A549 (cell line): ENCODE measurements at regions not wholly inside any gene's neighbourhood (a gene's known extent, or its start where the extent isn't known, plus 50 kb on each side); places are given as distances from the start of the nearest gene placed in this dataset.

Experiments
- ATAC-seq, 2 experiments: fragments of 200-7000 bp in 1 of 2; fragments of >200 bp in 1 of 2; cut with Nextera tagmentation in 1 of 2; cut with Tn5 transposase in 1 of 2; 3 replicates each; pipeline versions ENCODE4 v1.8.0 to v1.9.1; 2018 to 2020; ENCODE audit warnings: mild to moderate bottlenecking in 1 of 2, moderate library complexity in 1 of 2
- CTCF ChIA-PET: fragments of 300-600 bp; sonication (Branson Sonifier 250); formaldehyde crosslinking; extraction: SDS; loops from one replicate; lab custom pipeline; 2021; ENCODE audit warnings: antibody characterized with exemption, inconsistent platforms; lab: Yijun Ruan, JAX
- POLR2A ChIA-PET: fragments of 350-600 bp; formaldehyde crosslinking; extraction: SDS; loops from one replicate; lab custom pipeline; 2021; ENCODE audit warnings: antibody characterized with exemption, inconsistent platforms; lab: Yijun Ruan, JAX
- DNase-seq, 2 experiments: peaks; one replicate each; pipeline versions ENCODE4 v3.0.0 to v3.0.0-alpha.2; 2011 to 2016; ENCODE audit warnings: low read depth in 1 of 2, low spot score in 1 of 2
- FAIRE-seq: peaks from 2 replicates; lab custom pipeline; 2011; peaks lifted over from hg19 to GRCh38; lab: Jason Lieb, UNC
- H3K27ac ChIP-seq, 2 experiments: fragments of >200 bp; sonication (Bioruptor Twin); formaldehyde crosslinking; 3 replicates each; pipeline ENCODE4 v1.5.1; 2016 to 2017
- H3K4me1 ChIP-seq: fragments of >200 bp; sonication (Bioruptor Twin); formaldehyde crosslinking; 3 replicates; pipeline ENCODE4 v1.6.1; 2016
- H3K4me2 ChIP-seq: fragments of >200 bp; sonication (Bioruptor Twin); formaldehyde crosslinking; 3 replicates; pipeline ENCODE4 v1.6.1; 2016
- H3K4me3 ChIP-seq: fragments of >200 bp; sonication (Bioruptor Twin); formaldehyde crosslinking; 3 replicates; pipeline ENCODE4 v1.5.1; 2016
- H3K9me3 ChIP-seq: fragments of >200 bp; sonication (Bioruptor Twin); formaldehyde crosslinking; 3 replicates; pipeline ENCODE4 v1.6.1; 2016
- CBX8 ChIP-seq: fragments of 200-600 bp; sonication (generic); IDR thresholded peaks from 2 replicates; pipeline ENCODE4 v1.6.1; 2016
- CEBPB ChIP-seq, 2 experiments: fragments of >200 bp in 1 of 2; sonication (Bioruptor Twin) in 1 of 2; formaldehyde crosslinking in 1 of 2; IDR thresholded peaks; 2 replicates each; pipeline ENCODE4 v1.6.1; 2012 to 2016
- CHD4 ChIP-seq: fragments of 200-600 bp; sonication (generic); IDR thresholded peaks from 2 replicates; pipeline ENCODE4 v1.6.1; 2016; ENCODE audit warnings: antibody characterized with exemption, mild to moderate bottlenecking, borderline replicate concordance
- EHMT2 ChIP-seq: fragments of 200-600 bp; sonication (generic); IDR thresholded peaks from 2 replicates; pipeline ENCODE4 v1.6.1; 2016; ENCODE audit warnings: antibody characterized with exemption, low read depth, mild to moderate bottlenecking, moderate library complexity
- ELK1 ChIP-seq: fragments of 150-350 bp; IDR thresholded peaks from 2 replicates; pipeline ENCODE4 v1.6.1; 2014; ENCODE audit warnings: low read depth, mild to moderate bottlenecking, low read length
- FOXS1 ChIP-seq: fragments of 250-450 bp; sonication (Bioruptor Pico); IDR thresholded peaks from 2 replicates; pipeline ENCODE4 v1.5.0; 2020; ENCODE audit warnings: mild to moderate bottlenecking, moderate library complexity
- GATA3 ChIP-seq: IDR thresholded peaks from 2 replicates; pipeline ENCODE4 v1.6.1; 2012; ENCODE audit warnings: borderline replicate concordance
- HES2 ChIP-seq: fragments of >200 bp; sonication (Bioruptor Twin); formaldehyde crosslinking; IDR thresholded peaks from 2 replicates; pipeline ENCODE4 v1.6.1; 2016
- HMGXB4 ChIP-seq: fragments of 250-450 bp; sonication (Bioruptor Pico); IDR thresholded peaks from 2 replicates; pipeline ENCODE4 v1.5.0; 2021; ENCODE audit warnings: mild to moderate bottlenecking, moderate library complexity, borderline replicate concordance
- HOXA7 ChIP-seq: fragments of 250-450 bp; sonication (Bioruptor Pico); IDR thresholded peaks from 2 replicates; pipeline ENCODE4 v1.5.0; 2020; ENCODE audit warnings: mild to moderate bottlenecking, moderate library complexity
- JUN ChIP-seq, 2 experiments: fragments of >200 bp; sonication (Bioruptor Twin); formaldehyde crosslinking; IDR thresholded peaks; 2 replicates in 1 of 2; 3 replicates in 1 of 2; pipeline ENCODE4 v1.6.1; 2016 to 2017
- JUNB ChIP-seq: fragments of >200 bp; sonication (Bioruptor Twin); formaldehyde crosslinking; IDR thresholded peaks from 2 replicates; pipeline ENCODE4 v1.6.1; 2016
- KDM5A ChIP-seq: fragments of 200-600 bp; sonication (generic); IDR thresholded peaks from 2 replicates; pipeline ENCODE4 v1.6.1; 2016; ENCODE audit warnings: antibody characterized with exemption, mild to moderate bottlenecking
- MAFK ChIP-seq: fragments of 450-650 bp; IDR thresholded peaks from 2 replicates; pipeline ENCODE4 v1.6.1; 2014; ENCODE audit not compliant: partially characterized antibody
- MAZ ChIP-seq: fragments of 150-350 bp; IDR thresholded peaks from 2 replicates; pipeline ENCODE4 v1.6.1; 2014; ENCODE audit warnings: antibody characterized with exemption, low read depth, low read length, borderline replicate concordance
- MYC ChIP-seq: IDR thresholded peaks from 2 replicates; pipeline ENCODE4 v1.6.1; 2012; ENCODE audit warnings: mild to moderate bottlenecking, inconsistent platforms, low read length, improper control_type of control experiment, borderline replicate concordance
- NFE2L2 ChIP-seq: fragments of 150-350 bp; conservative IDR thresholded peaks from 2 replicates; pipeline ENCODE4 v1.6.1; 2014; ENCODE audit warnings: low read length
- NPAS2 ChIP-seq: fragments of 250-450 bp; sonication (Bioruptor Pico); IDR thresholded peaks from 2 replicates; pipeline ENCODE4 v1.8.0; 2022; ENCODE audit warnings: mild to moderate bottlenecking, moderate library complexity, borderline replicate concordance
- PBX3 ChIP-seq: IDR thresholded peaks from 2 replicates; pipeline ENCODE4 v1.6.1; 2012
- PHF8 ChIP-seq: fragments of 200-600 bp; sonication (generic); IDR thresholded peaks from 2 replicates; pipeline ENCODE4 v1.6.1; 2016; ENCODE audit warnings: low read depth, mild to moderate bottlenecking, antibody characterized with exemption, moderate library complexity, borderline replicate concordance
- POLR2AphosphoS2 ChIP-seq: conservative IDR thresholded peaks from 2 replicates; pipeline ENCODE4 v1.6.1; 2012; ENCODE audit warnings: low read length, improper control_type of control experiment, inconsistent platforms
- RAD21 ChIP-seq, 2 experiments: fragments of >200 bp in 1 of 2; sonication (Bioruptor Twin) in 1 of 2; formaldehyde crosslinking in 1 of 2; IDR thresholded peaks in 1 of 2; conservative IDR thresholded peaks in 1 of 2; 2 replicates in 1 of 2; 3 replicates in 1 of 2; pipeline ENCODE4 v1.6.1; 2012 to 2018; ENCODE audit warnings: inconsistent platforms in 1 of 2
- RCOR1 ChIP-seq: fragments of 150-350 bp; IDR thresholded peaks from 2 replicates; pipeline ENCODE4 v1.6.1; 2014; ENCODE audit warnings: antibody characterized with exemption, low read length, low read depth
- RFX5 ChIP-seq: fragments of 450-650 bp; IDR thresholded peaks from 2 replicates; pipeline ENCODE4 v1.7.1; 2014; ENCODE audit warnings: antibody characterized with exemption, mild to moderate bottlenecking, moderate library complexity
- TP53 ChIP-seq: fragments of 250-450 bp; sonication (Bioruptor Pico); IDR thresholded peaks from 2 replicates; pipeline ENCODE4 v1.5.0; 2021; ENCODE audit warnings: mild to moderate bottlenecking, moderate library complexity
- USF2 ChIP-seq: fragments of 450-650 bp; IDR thresholded peaks from 2 replicates; pipeline ENCODE4 v1.6.1; 2014; ENCODE audit warnings: antibody characterized with exemption
- ZFP36 ChIP-seq: fragments of 450-650 bp; IDR thresholded peaks from 2 replicates; pipeline ENCODE4 v1.6.1; 2014; ENCODE audit warnings: borderline replicate concordance; ENCODE audit not compliant: partially characterized antibody
- ZSCAN20 ChIP-seq: fragments of 250-450 bp; sonication (Bioruptor Pico); IDR thresholded peaks from 2 replicates; pipeline ENCODE4 v1.8.0; 2022; ENCODE audit warnings: mild to moderate bottlenecking, moderate library complexity
- WGBS: methylation state at CpG from one replicate; pipeline ENCODE4 v1.1.6; 2017; ENCODE audit errors: missing lambda C conversion rate; 5-methylcytosine and 5-hydroxymethylcytosine counted together

- peak in 1 of 2 experiments; percentile 25; a peak in 3 of 5 replicates for TF ChIP-seq RAD21 (conservative IDR thresholded peaks at IDR 0.05 in 1 of 2, IDR thresholded peaks at IDR 0.05 in 1 of 2)
- TF ChIP-seq MAFK, result no peak
- no peak for TF ChIP-seq KDM5A
These were observed 94.0 kb downstream of the AQP4 start (continued) for GRCh38 chr18:26771524-26771923.

GRCh38 chr18:26768385-26768784 lies 97.1 kb downstream of the AQP4 start:
- POLR2A ChIA-PET, result no interaction called here
- 75% methylated on average over 7 of the region's 7 CpGs for WGBS
- TF ChIP-seq ZSCAN20 (CRISPR knock-in tag) (no peak), RFX5 (no peak), ZFP36 (no peak), PHF8 (no peak), JUNB (no peak), NPAS2 (CRISPR knock-in tag) (no peak), CEBPB (IDR thresholded peaks at IDR 0.05) (no peak), CHD4 (no peak)

GRCh38 chr18:26765498-26765897 lies 100.0 kb downstream of the AQP4 start:
- Histone ChIP-seq H3K9me3 (peaks cover 5% of the 10 kb centered on the region; the same call in 1 of the 3 replicates), H3K4me1 (peaks cover 20% of the 10 kb centered on the region; the same call in 2 of the 3 replicates), H3K4me2 (no peak overlapping the region), H3K4me3 (no peak overlapping the region), H3K27ac (no peak overlapping the region; a peak in 1 of 6 replicates)
- ChIA-PET CTCF (no interaction called here), POLR2A (no interaction called here)
- DNase-seq (no peak), ATAC-seq (no peak), FAIRE-seq (no peak)
- TF ChIP-seq ELK1 (no peak), HMGXB4 (CRISPR knock-in tag) (no peak), EHMT2 (no peak), NFE2L2 (no peak), FOXS1 (CRISPR knock-in tag) (no peak), USF2 (no peak), PBX3 (no peak), POLR2AphosphoS2 (no peak), CBX8 (no peak), RCOR1 (no peak), TP53 (CRISPR knock-in tag) (no peak), JUN (IDR thresholded peaks at IDR 0.05) (no peak), MAZ (no peak), HES2 (no peak), MYC (no peak), HOXA7 (no peak), GATA3 (no peak), CHD4 (no peak), ZSCAN20 (CRISPR knock-in tag) (no peak)
- 83% methylated on average over 2 of the region's 2 CpGs for WGBS

More at GRCh38 chr18:26768385-26768784, 97.1 kb downstream of the AQP4 start:
- Histone ChIP-seq H3K9me3 (peaks cover 5% of the 10 kb centered on the region; the same call in 1 of the 3 replicates), H3K4me3 (no peak overlapping the region), H3K27ac (no peak overlapping the region), H3K4me1 (peaks cover 16% of the 10 kb centered on the region; the same call in 2 of the 3 replicates), H3K4me2 (no peak overlapping the region)
- ATAC-seq, result no peak
- CTCF ChIA-PET, result no interaction called here
- no peak for DNase-seq
- FAIRE-seq, result no peak
